ENCODE measurements at regions not wholly inside any gene's neighbourhood (a gene's known extent, or its start where the extent isn't known, plus 50 kb on each side); places are given as distances from the start of the nearest gene placed in this dataset.

- intact Hi-C loops (cut with micrococcal nuclease) (no loop called here), dilution Hi-C loops (cut with MboI; ENCODE audit: extremely low pct_ligation_motif_present, low sequenced_read_pairs) (no loop called here)
- Histone ChIP-seq H2AFZ (ENCODE audit: low read depth, low read length) (no peak overlapping the region), H3K36me3 (ENCODE audit: control insufficient read depth in 2 of 2, extremely low read depth in 1 of 2, insufficient read depth in 2 of 2, low read length in 2 of 2) (no peaks in the 10 kb centered on the region), H3K79me2 (ENCODE audit: control insufficient read depth, insufficient read depth, low read length) (no peaks in the 10 kb centered on the region), H3K27me3 (ENCODE audit: control insufficient read depth in 2 of 2, insufficient read depth in 2 of 2, low read length in 2 of 2) (no peaks in the 10 kb centered on the region), H3K9ac (replicated peaks; ENCODE audit: extremely low read depth, insufficient read depth, low read length) (no peak overlapping the region), H3K4me3 (replicated peaks in 1 of 3; ENCODE audit: insufficient read depth in 1 of 3, low read depth in 1 of 3, low read length in 3 of 3) (no peak overlapping the region), H3K27ac (ENCODE audit: insufficient read depth, low read depth, low read length) (no peak overlapping the region), H3K9me3 (replicated peaks; ENCODE audit: control insufficient read depth, insufficient read depth, low read length) (no peaks in the 10 kb centered on the region), H3K4me2 (ENCODE audit: insufficient read depth, low read length) (no peak overlapping the region), H4K20me1 (replicated peaks; ENCODE audit: control insufficient read depth, extremely low read depth, insufficient read depth, low read length) (no peaks in the 10 kb centered on the region), H3K9me1 (replicated peaks; ENCODE audit: control insufficient read depth, extremely low read depth, insufficient read depth, low read length) (no peaks in the 10 kb centered on the region), H3K4me1 (ENCODE audit: control insufficient read depth, extremely low read depth, insufficient read depth, low read length) (no peaks in the 10 kb centered on the region)
- TF ChIP-seq GATA2 (IDR thresholded peaks at IDR 0.05; ENCODE audit: insufficient read depth, insufficient read length, low read depth, low read length) (no peak), MYC (IDR thresholded peaks at IDR 0.05; ENCODE audit: low read depth, low read length) (no peak), EZH2 (IDR thresholded peaks at IDR 0.05; ENCODE audit: borderline replicate concordance, low read depth, low read length, severe bottlenecking) (no peak), MAX (IDR thresholded peaks at IDR 0.05; ENCODE audit: insufficient read depth, insufficient read length) (no peak), FOS (IDR thresholded peaks at IDR 0.05; ENCODE audit: borderline replicate concordance, insufficient read depth, low read length) (no peak), POLR2AphosphoS5 (IDR thresholded peaks at IDR 0.05; ENCODE audit: insufficient read depth, low read depth, low read length) (no peak)
- CTCF ChIA-PET: interaction anchor here (0.9 to 1.0 kb wide), 2 partner anchors 10 to 13 kb away, joined by 3 read pairs; no protein-coding TSS in a partner anchor
- no TSS peak for BruUV-seq (replicated peaks)
- POLR2A ChIA-PET: no interaction called here
- DNase-seq (ENCODE audit: low read depth, low spot score) (no peak), FAIRE-seq (no peak)
Observed at GRCh38 chr4:141486375-141486997, 149.9 kb upstream of the IL15 start.

GRCh38 chr4:141497627-141498026, 138.8 kb upstream of the IL15 start:
- no TSS peak for BruUV-seq (replicated peaks)
- Histone ChIP-seq H3K9ac (replicated peaks; ENCODE audit: extremely low read depth, insufficient read depth, low read length) (no peak overlapping the region), H3K27me3 (ENCODE audit: control insufficient read depth in 2 of 2, insufficient read depth in 2 of 2, low read length in 2 of 2) (no peaks in the 10 kb centered on the region), H4K20me1 (replicated peaks; ENCODE audit: control insufficient read depth, extremely low read depth, insufficient read depth, low read length) (no peaks in the 10 kb centered on the region), H3K9me1 (replicated peaks; ENCODE audit: control insufficient read depth, extremely low read depth, insufficient read depth, low read length) (no peaks in the 10 kb centered on the region), H3K4me2 (ENCODE audit: insufficient read depth, low read length) (no peak overlapping the region), H3K4me3 (replicated peaks in 1 of 3; ENCODE audit: insufficient read depth in 1 of 3, low read depth in 1 of 3, low read length in 3 of 3) (no peak overlapping the region), H3K79me2 (ENCODE audit: control insufficient read depth, insufficient read depth, low read length) (no peaks in the 10 kb centered on the region), H3K27ac (ENCODE audit: insufficient read depth, low read depth, low read length) (no peak overlapping the region), H3K36me3 (ENCODE audit: control insufficient read depth in 2 of 2, extremely low read depth in 1 of 2, insufficient read depth in 2 of 2, low read length in 2 of 2) (no peaks in the 10 kb centered on the region), H3K9me3 (replicated peaks; ENCODE audit: control insufficient read depth, insufficient read depth, low read length) (no peaks in the 10 kb centered on the region), H2AFZ (ENCODE audit: low read depth, low read length) (no peak overlapping the region), H3K4me1 (ENCODE audit: control insufficient read depth, extremely low read depth, insufficient read depth, low read length) (no peaks in the 10 kb centered on the region)
- dilution Hi-C loops (cut with MboI; ENCODE audit: extremely low pct_ligation_motif_present, low sequenced_read_pairs): no loop called here
- TF ChIP-seq MYC (IDR thresholded peaks at IDR 0.05; ENCODE audit: low read depth, low read length): no peak
- no peak for TF ChIP-seq JUN (IDR thresholded peaks at IDR 0.05; ENCODE audit: borderline replicate concordance, insufficient read depth, insufficient read length, low read depth)
- TF ChIP-seq FOS (IDR thresholded peaks at IDR 0.05; ENCODE audit: borderline replicate concordance, insufficient read depth, low read length): no peak
- TF ChIP-seq MAX (IDR thresholded peaks at IDR 0.05; ENCODE audit: insufficient read depth, insufficient read length): no peak
- no peak for TF ChIP-seq EZH2 (IDR thresholded peaks at IDR 0.05; ENCODE audit: borderline replicate concordance, low read depth, low read length, severe bottlenecking)
- no peak for TF ChIP-seq POLR2AphosphoS5 (IDR thresholded peaks at IDR 0.05; ENCODE audit: insufficient read depth, low read depth, low read length)
- TF ChIP-seq CTCF (IDR thresholded peaks at IDR 0.05; ENCODE audit: extremely low read depth in 1 of 2, insufficient read depth in 1 of 2, low read depth in 1 of 2, low read length in 2 of 2): no peak
- TF ChIP-seq POLR2A (IDR thresholded peaks at IDR 0.05; ENCODE audit: low read depth, low read length): no peak
- TF ChIP-seq GATA2 (IDR thresholded peaks at IDR 0.05; ENCODE audit: insufficient read depth, insufficient read length, low read depth, low read length): no peak
- no peak for FAIRE-seq
- ChIA-PET POLR2A (no interaction called here), CTCF (interaction anchor here (1.2 kb wide), 1 partner anchor 33 kb away, joined by 4 read pairs; no protein-coding TSS in a partner anchor)
- intact Hi-C loops (cut with micrococcal nuclease): no loop called here
- DNase-seq (ENCODE audit: low read depth, low spot score): no peak
